Hepatocyte (in vitro differentiated cells): ENCODE measurements at regions not wholly inside any gene's neighbourhood (a gene's known extent, or its start where the extent isn't known, plus 50 kb on each side); places are given as distances from the start of the nearest gene placed in this dataset.

Experiments
- EZH2 ChIP-seq: fragments of 200-600 bp; sonication (generic); IDR thresholded peaks from 2 replicates; pipeline ENCODE4 v1.6.1; 2016; ENCODE audit warnings: antibody characterized with exemption, mild to moderate bottlenecking, borderline replicate concordance
- EZH2phosphoT487 ChIP-seq: fragments of 200-600 bp; sonication (generic); IDR thresholded peaks from one replicate; pipeline ENCODE4 v1.6.1; 2018; ENCODE audit warnings: antibody characterized with exemption, mild to moderate bottlenecking, low read depth, moderate library complexity; ENCODE audit not compliant: unreplicated experiment, severe bottlenecking
- TF ChIP-seq, protein P1 (sequence below): fragments of 200-600 bp; sonication (generic); IDR thresholded peaks from 2 replicates; pipeline ENCODE4 v1.5.1; 2016; ENCODE audit warnings: antibody characterized with exemption, mild to moderate bottlenecking; ENCODE audit not compliant: poor library complexity

DNA sequence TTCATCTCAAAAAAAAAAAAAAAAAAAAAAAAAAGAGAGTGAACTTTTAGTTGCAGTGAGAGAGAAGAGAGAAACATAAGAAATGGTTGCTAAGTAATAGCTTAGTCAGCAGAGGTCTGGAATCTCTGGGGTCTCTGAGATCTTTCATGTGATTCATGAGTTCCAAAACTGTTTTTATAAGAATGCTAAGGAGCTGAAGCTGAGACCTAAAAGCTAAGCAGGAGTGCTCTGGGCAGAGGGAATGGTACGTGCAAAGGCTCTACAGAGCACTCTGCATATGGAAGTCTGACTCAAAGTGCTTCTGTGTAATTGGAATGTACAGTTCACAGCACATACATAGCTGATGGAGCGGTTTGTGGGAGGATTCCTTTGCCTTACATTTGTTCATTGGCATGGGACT, 66.3 kb upstream of the LRIG1 start:
- TF ChIP-seq, protein P1, sequence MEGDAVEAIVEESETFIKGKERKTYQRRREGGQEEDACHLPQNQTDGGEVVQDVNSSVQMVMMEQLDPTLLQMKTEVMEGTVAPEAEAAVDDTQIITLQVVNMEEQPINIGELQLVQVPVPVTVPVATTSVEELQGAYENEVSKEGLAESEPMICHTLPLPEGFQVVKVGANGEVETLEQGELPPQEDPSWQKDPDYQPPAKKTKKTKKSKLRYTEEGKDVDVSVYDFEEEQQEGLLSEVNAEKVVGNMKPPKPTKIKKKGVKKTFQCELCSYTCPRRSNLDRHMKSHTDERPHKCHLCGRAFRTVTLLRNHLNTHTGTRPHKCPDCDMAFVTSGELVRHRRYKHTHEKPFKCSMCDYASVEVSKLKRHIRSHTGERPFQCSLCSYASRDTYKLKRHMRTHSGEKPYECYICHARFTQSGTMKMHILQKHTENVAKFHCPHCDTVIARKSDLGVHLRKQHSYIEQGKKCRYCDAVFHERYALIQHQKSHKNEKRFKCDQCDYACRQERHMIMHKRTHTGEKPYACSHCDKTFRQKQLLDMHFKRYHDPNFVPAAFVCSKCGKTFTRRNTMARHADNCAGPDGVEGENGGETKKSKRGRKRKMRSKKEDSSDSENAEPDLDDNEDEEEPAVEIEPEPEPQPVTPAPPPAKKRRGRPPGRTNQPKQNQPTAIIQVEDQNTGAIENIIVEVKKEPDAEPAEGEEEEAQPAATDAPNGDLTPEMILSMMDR = no peak
- TF ChIP-seq EZH2phosphoT487 = no peak
- TF ChIP-seq EZH2 = no peak
